NCI-H2227 (cell line): ENCODE measurements at regions not wholly inside any gene's neighbourhood (a gene's known extent, or its start where the extent isn't known, plus 50 kb on each side); places are given as distances from the start of the nearest gene placed in this dataset.
"Not testable (repeated sequence)": the region's sequence is repeated elsewhere in the genome, so short reads cannot be mapped to it uniquely, and the experiment has no call there.

Experiments used
- DNase-seq: peaks from one replicate; lab custom pipeline; 2025; ENCODE audit not compliant: unreplicated experiment; lab: John Stamatoyannopoulos, UW

DNA sequence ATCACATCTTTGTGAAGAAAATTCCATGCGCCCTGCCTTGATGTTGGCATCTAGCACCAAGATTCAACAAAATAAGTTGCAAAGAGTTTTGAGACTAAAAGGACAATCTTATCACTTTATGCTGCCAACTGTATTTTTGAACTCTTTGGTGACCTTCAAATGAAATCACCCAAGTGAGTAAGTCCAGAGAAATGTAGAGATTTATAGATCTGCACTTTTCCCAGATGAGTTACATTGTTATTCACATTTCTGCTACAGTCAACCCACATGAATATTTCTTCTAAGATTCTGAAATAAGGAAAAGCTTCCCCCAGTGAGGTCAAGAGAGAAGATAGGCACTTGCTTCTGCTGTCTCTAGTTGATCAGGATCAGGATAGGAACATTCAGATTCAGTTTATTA is 1034.2 kb downstream of the PRIM2 start:
- DNase-seq = not testable (repeated sequence)

DNA sequence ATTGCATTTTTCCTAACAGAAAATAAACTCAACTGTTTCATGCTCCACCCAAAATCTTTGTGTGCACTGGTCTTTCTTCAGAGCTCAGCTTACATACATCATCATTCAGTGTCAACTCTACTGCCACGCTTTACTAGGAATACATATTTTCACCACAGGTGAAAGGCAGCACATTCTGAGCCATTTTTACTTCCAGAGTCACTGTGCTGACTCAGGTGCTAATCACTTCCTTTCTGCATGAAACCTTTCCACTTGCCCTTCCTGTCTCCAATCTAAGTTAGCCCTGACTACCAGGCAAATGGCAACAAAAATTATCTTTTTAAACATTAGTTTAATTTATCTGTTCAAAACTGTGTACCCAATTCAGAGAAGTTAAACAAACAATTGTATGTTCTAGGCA is 1041.0 kb downstream of the PRIM2 start:
- DNase-seq = not testable (repeated sequence)

DNA sequence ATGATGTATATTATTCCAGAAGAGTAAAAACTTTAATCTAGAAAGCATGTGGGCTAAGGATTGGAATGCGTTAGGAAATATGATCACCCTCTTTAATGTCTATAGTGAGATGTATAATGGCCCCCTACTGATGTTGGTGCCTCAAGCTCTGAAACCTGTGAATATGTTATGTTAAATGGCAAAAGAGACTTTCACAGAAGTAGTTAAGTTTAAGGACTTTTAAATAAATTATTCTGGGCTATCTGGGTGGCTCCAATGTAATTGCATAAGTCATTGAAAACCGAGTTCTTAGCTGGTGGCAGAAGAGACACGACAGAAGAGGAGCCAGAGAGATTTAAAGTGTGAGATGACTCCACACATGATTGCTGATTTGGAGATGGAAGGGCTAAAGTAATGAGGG is 1048.4 kb downstream of the PRIM2 start:
- DNase-seq = not testable (repeated sequence)

DNA sequence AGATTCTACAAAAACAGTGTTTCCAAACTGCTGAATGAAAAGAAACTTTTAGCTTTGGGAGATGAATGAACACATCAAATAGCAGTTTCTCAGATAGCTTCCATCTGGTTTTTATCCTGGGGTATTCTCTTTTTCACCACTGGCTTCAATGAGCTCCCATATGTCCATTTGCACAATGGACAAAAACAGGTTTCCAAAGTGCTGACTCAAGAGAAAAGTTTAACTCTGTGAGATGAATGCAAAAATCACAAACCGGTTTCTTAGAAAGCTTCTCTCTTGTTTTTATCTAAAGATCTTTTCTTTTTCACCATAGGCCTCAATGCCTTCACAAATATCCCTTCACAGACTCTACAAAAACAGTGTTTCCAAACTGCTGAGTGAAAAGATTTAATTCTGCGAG is 1089.2 kb downstream of the PRIM2 start:
- not testable (repeated sequence) for DNase-seq

DNA sequence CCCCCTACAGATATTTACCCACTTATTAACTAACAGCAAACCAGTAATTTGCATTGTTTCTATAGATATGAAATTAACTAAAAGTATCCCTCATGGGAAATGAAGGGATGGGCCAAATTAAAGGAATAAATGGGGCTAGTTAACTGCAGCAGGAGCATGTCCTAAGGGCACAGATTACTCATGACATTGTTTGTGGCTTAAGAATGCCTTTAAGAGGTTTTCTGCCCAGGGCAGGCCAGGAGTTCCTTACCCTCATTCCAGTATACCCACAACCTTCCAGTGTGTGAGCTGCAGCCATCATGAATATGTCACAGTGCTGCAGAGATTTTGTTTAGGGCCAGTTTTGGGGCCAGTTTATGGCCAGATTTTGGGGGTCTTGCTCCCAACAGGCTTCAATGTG is 1101.9 kb downstream of the PRIM2 start:
- DNase-seq = no peak
